Upper lobe of left lung (tissue), 6 donors: ENCODE measurements at regions not wholly inside any gene's neighbourhood (a gene's known extent, or its start where the extent isn't known, plus 50 kb on each side); places are given as distances from the start of the nearest gene placed in this dataset.

ENCODE experiments used
- ATAC-seq, 2 donors: fragments of 200-7000 bp; cut with Tn5 transposase; one replicate each; pipeline ENCODE4 v1.9.1; 2022; ENCODE audit warnings: mild to moderate bottlenecking in 2 of 2, moderate library complexity in 2 of 2; ENCODE audit not compliant: low FRiP score in 2 of 2
- DNase-seq, 2 donors: peaks; one replicate each; pipeline ENCODE4 v3.0.0-alpha.2; 2019 to 2020
- H3K27ac ChIP-seq, 4 donors: fragments of 200-600 bp; sonication (generic); one replicate each; pipeline ENCODE4 v1.5.1; 2016 to 2019
- H3K27me3 ChIP-seq, 4 donors: fragments of 200-600 bp; sonication (generic); one replicate each; pipeline ENCODE4 v1.5.1; 2017 to 2019
- H3K36me3 ChIP-seq, 4 donors: fragments of 200-600 bp; sonication (generic); one replicate each; pipeline ENCODE4 v1.5.1; 2016 to 2019
- H3K4me1 ChIP-seq, 4 donors: fragments of 200-600 bp; sonication (generic); one replicate each; pipeline ENCODE4 v1.5.1; 2018 to 2019
- H3K4me3 ChIP-seq, 4 donors: fragments of 200-600 bp; sonication (generic); one replicate each; pipeline ENCODE4 v1.5.1; 2017 to 2019; ENCODE audit warnings: mild to moderate bottlenecking in 2 of 4, moderate library complexity in 1 of 4
- H3K9me3 ChIP-seq, 4 donors: fragments of 200-600 bp; sonication (generic); one replicate each; pipeline ENCODE4 v1.5.1; 2018 to 2019
- CTCF ChIP-seq, 6 experiments: fragments of 450-650 bp in 4 of 6; fragments of 200-600 bp in 2 of 6; sonication (generic) in 2 of 6; IDR thresholded peaks; one replicate each; pipeline ENCODE4 v1.5.1; 2016 to 2019; ENCODE audit warnings: antibody characterized with exemption in 6 of 6
- EP300 ChIP-seq, 4 donors: sonication (generic); formaldehyde crosslinking; IDR thresholded peaks; one replicate each; pipeline ENCODE4 v1.5.1; 2017; ENCODE audit warnings: antibody characterized with exemption in 4 of 4, control low read depth in 2 of 4
- POLR2A ChIP-seq, 4 donors: fragments of 450-650 bp; IDR thresholded peaks; one replicate each; pipeline ENCODE4 v1.5.1; 2016 to 2017; ENCODE audit warnings: antibody characterized with exemption in 4 of 4, mild to moderate bottlenecking in 2 of 4
- POLR2AphosphoS5 ChIP-seq, 2 donors: sonication (generic); formaldehyde crosslinking; IDR thresholded peaks; one replicate each; pipeline ENCODE4 v1.5.1; 2017; ENCODE audit warnings: antibody characterized with exemption in 2 of 2
- WGBS, 2 donors: methylation state at CpG; one replicate each; pipeline ENCODE4 v1.1.5; 2017 to 2018; 5-methylcytosine and 5-hydroxymethylcytosine counted together
- donor health status: DM: no; HTN: no; CAD: no; lungs with moderate emphysema.
- donor health status: DM: no; HTN: yes; CAD: no; lungs with severe emphysema.

- TF ChIP-seq POLR2A (IDR thresholded peaks at IDR 0.05) (no peak), CTCF (IDR thresholded peaks at IDR 0.05) (no peak), POLR2AphosphoS5 (IDR thresholded peaks at IDR 0.05) (peak in 1 of 2 donors; percentile 20), EP300 (IDR thresholded peaks at IDR 0.05) (peak in 1 of 4 donors; percentile 48)
- Histone ChIP-seq H3K36me3 (no peaks in the 10 kb centered on the region), H3K4me3 (no peak overlapping the region), H3K27me3 (no peaks in the 10 kb centered on the region), H3K4me1 (peaks cover 33 to 43% (median 40%) of the 10 kb centered on the region in 4 donors), H3K27ac (peak overlapping the region; percentile 53 to 80 (median 71)), H3K9me3 (no peaks in the 10 kb centered on the region)
- 55 to 65% methylated on average over 17 of the region's 17 CpGs for WGBS, 2 donors
- no peak for ATAC-seq
- DNase-seq, result no peak
Observed at GRCh38 chr1:234924450-234925355, 203.9 kb downstream of the TOMM20 start.

- WGBS, 2 donors, result 90 to 93% methylated on average over 5 of the region's 5 CpGs
- peaks cover 44 to 54% (median 51%) of the 10 kb centered on the region in 4 donors for H3K4me1 ChIP-seq
- H3K4me3 ChIP-seq, result no peak overlapping the region
- H3K27me3 ChIP-seq, result no peaks in the 10 kb centered on the region
- DNase-seq, result no peak
- no peak for TF ChIP-seq CTCF (IDR thresholded peaks at IDR 0.05)
- no peak for TF ChIP-seq EP300 (IDR thresholded peaks at IDR 0.05)
- TF ChIP-seq POLR2AphosphoS5 (IDR thresholded peaks at IDR 0.05), result no peak
- no peak for TF ChIP-seq POLR2A (IDR thresholded peaks at IDR 0.05)
- no peak for ATAC-seq
- no peaks in the 10 kb centered on the region for H3K9me3 ChIP-seq
- no peaks in the 10 kb centered on the region for H3K36me3 ChIP-seq
- H3K27ac ChIP-seq, result no peak overlapping the region
Observed at GRCh38 chr1:234923626-234924025, 205.0 kb downstream of the TOMM20 start.

GRCh38 chr1:234922987-234923386 is 205.7 kb downstream of the TOMM20 start:
- no peaks in the 10 kb centered on the region for H3K36me3 ChIP-seq
- no peak for ATAC-seq
- 89 to 99% methylated on average over 5 to 6 of the region's 6 CpGs for WGBS, 2 donors
- DNase-seq, result no peak
- TF ChIP-seq POLR2A (IDR thresholded peaks at IDR 0.05) (no peak), POLR2AphosphoS5 (IDR thresholded peaks at IDR 0.05) (no peak), EP300 (IDR thresholded peaks at IDR 0.05) (no peak), CTCF (IDR thresholded peaks at IDR 0.05) (no peak)
- peaks cover 50 to 61% (median 58%) of the 10 kb centered on the region in 4 donors for H3K4me1 ChIP-seq
- H3K9me3 ChIP-seq, result no peaks in the 10 kb centered on the region
- H3K4me3 ChIP-seq, result no peak overlapping the region
- peak overlapping the region in 1 of 4 donors; percentile 35 for H3K27ac ChIP-seq
- H3K27me3 ChIP-seq, result no peaks in the 10 kb centered on the region

GRCh38 chr1:234921266-234922062 is 207.2 kb downstream of the TOMM20 start:
- Histone ChIP-seq H3K36me3 (no peaks in the 10 kb centered on the region), H3K27me3 (no peaks in the 10 kb centered on the region), H3K4me3 (no peak overlapping the region), H3K4me1 (peaks cover 53 to 69% (median 61%) of the 10 kb centered on the region in 4 donors), H3K27ac (peak overlapping the region; percentile 13 to 88 (median 86)), H3K9me3 (no peaks in the 10 kb centered on the region)
- DNase-seq (peak in 1 of 2 donors; percentile 72), ATAC-seq (no peak)
- TF ChIP-seq EP300 (IDR thresholded peaks at IDR 0.05), result peak in 2 of 4 donors; percentile 21 to 65
- no peak for TF ChIP-seq CTCF (IDR thresholded peaks at IDR 0.05)
- TF ChIP-seq POLR2AphosphoS5 (IDR thresholded peaks at IDR 0.05), result peak; percentile 67 to 81
- no peak for TF ChIP-seq POLR2A (IDR thresholded peaks at IDR 0.05)
- WGBS, 2 donors, result 45 to 56% methylated on average over 13 to 14 of the region's 14 CpGs
